HG03442 (cell line): ENCODE measurements at regions not wholly inside any gene's neighbourhood (a gene's known extent, or its start where the extent isn't known, plus 50 kb on each side); places are given as distances from the start of the nearest gene placed in this dataset.
"Not testable (repeated sequence)": the region's sequence is repeated elsewhere in the genome, so short reads cannot be mapped to it uniquely, and the experiment has no call there.

Experiments used
- ATAC-seq: cut with Tn5 transposase; IDR thresholded peaks from one replicate; pipeline ENCODE4 v1.9.1; 2021; ENCODE audit warnings: mild to moderate bottlenecking, moderate library complexity; ENCODE audit not compliant: unreplicated experiment

DNA sequence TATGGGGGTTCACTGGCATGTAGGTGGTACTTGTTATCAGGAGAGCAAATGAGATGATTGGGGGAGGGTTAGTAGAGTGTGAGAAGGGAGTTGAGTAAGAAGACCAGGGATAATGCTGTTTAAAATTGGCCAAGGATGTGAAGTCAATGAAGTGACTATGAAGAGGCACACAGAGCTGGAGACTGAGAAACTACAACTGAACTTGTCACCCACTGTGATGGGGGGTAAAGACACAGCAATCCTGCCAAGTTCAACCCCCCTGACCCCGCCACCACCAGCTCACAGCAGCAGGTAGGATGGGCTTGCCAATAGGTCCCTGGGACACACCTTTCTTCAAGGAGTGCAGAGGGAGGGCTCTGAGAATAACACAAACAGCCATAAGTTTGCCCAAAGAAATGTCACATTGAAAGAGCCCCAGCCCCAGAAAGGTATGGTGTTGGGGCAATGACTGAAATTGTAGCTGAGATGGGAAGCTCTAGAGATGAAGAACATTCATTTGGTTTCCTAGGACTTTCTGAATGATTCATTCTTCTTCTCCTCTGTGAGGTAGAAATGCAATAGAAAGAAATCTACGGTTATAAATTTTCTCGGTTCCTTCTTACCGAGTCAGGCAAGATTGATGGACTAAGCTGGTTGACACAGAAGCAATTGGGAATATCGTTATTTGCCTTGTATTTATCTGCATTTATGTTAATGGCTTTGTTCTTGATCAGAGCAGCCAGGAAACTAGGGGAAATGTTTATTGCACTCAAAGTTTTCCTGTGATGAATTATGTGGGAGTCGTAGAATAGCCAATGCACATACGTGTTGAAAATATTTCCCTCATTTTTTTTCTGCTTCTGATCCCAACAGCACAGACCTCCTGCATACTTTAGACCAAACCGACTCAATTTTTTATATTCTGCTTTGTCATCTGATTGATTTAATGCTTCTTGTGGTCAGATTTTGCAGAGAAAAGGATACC, 595.2 kb upstream of the CDH11 start:
- no peak for ATAC-seq

DNA sequence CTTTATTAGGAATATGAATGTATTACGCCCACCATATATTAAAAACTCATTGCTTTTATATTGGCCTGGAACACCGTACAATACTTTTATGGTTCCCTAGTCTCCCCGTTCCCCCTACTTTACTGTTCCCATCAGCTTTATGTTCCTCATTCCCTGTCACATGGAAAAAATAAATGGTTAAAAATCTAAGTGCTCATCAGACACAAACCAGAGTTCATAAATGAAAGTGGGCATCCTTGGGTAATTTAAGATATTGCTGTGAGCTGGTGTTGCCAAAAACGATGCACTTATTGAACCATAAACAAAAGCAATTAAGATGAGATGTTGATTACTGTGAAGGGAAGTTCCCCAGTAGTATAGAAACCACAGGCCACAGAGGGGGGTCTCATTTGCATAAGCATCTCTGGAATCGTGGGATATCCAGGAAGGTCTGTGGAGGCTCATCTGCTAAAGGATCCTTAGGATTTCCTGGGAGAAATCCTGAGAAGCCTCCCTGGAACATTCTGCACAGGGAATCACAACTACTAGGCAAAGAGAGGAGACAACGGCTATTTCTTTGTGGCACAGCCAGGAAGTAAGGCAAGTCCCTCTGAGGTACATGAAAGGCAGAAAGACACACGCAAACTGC, 591.4 kb upstream of the CDH11 start:
- no peak for ATAC-seq

DNA sequence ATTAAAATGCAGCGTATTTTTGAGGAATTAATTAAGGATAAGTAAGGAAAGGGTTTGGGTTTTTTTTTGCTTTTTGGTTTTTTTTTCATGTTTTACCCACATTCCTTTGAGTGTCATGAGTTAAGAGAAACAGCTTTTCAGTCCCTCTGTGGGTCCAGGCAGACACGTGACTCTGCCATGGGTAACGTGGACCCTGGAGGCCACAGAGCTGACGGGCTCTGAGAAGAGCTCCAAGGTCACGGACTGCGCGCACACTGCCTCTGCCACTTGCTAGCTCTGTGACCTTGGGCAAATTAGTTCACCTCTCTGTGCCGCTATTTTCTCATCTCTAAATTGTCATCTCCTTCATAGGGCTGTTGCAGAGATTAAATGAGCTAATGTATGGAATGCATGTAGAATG, 588.2 kb upstream of the CDH11 start:
- no peak for ATAC-seq

DNA sequence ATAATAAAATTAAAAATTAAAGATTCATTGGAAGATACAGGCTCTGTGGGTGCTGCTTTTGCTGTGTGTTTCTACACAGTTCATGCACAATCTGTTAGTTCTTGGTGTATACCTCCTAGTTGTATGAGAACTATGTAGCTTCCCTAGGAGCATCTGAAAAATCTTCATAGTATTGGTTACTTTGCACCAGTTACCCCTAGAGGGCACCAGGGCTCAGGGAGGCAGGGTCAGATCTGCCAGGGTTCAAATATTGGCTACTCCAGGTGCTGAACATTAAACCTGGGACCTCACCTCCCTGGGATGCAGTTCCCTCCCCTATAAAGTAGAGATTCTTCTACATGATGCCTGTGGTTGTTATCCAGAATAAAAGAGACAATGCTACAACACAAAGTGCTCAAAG, 583.0 kb upstream of the CDH11 start:
- ATAC-seq, result no peak

DNA sequence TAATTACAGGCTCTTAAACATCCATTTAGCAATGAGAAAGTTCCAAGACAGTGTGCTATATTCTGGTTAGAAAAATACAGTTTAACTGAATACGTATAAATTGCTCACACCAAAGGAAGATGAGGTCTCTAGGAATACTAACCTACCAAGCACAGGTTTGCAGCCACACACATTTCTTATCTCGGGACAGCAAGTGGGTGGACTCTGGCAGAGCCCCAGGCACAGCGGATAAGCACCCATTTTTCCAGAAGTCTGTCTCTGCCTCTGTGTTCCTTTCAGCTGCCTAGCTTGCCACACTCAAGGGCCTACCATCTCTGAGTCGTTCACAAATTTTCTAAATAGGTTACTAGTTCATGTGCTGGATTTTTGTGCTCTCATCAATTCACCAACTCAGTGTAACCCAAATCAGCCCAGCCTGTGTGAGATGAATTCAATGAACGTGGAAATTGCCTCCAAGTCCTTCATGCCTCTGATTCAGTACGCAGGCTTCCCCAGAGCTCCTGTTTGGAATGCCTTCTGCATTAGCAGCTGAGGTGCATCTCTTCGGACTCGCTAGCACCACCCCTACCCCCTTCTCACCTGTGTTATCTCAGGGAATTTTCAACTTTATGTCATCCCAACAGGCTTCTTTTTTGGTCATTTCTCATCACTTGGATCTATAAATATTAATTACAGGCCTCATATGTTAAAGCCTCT, 581.0 kb upstream of the CDH11 start:
- ATAC-seq, result no peak

DNA sequence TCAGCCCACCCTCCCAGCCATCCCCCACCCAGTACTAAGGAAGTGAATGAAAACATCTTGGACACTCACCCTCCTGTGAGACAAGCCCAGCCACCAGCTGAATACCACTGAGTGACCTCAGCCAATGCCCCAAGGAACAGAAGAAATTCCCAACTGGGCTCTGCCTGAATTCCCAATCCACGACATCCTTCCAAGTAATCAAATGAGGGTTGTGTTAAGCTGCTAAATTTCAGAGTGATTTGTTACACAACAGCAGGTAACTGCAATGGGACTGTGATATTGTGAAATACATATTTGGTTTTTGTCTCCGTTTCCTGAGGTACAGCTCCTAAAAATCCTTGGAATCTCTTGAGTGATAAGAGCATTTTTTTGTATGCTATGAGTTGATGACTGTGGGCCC, 578.7 kb upstream of the CDH11 start:
- ATAC-seq, result no peak

DNA sequence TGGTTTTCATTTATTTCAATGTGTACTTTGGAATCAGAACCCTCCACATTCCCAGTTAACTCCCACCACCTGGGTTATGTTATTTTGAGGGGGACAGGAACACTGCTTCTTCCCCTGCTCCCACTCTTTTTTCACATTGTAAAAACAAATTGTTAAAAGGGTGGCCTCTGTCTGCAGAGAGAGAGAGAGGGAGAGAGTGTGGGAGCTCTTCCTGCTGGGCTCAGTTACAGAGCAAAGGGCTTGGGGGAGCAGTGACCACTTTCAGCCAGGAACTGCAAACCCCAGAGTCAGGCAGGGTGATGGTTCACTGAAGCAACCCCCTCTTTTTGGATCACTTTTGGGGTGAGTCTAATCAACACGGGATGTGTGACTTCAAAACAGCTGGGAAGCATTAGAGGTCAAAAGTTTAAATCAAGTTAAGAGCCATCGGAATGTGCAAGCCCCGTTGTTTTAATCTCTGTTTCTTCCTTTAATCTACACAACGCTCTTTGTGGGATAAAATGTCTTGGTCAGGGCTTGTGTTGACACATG, 577.0 kb upstream of the CDH11 start:
- ATAC-seq, result no peak

DNA sequence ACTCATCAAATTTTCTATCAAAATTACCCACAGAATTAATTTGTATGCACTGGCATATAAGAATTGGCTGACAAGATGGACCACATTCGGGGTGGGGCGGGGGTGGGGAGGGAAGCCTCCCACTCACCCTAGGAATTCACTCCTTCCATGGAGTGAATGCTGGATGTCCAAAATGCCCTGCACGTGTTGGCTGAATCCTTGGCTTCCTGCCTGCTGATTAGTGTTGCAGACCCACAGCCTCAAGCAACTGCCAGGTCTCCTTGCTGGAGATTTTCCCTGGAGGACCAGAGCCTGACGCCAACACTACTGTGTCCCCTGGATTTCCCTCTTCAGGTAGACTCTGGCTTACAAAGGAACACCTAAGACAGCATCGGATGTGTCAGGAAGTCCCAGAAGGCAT, 575.7 kb upstream of the CDH11 start:
- ATAC-seq, result no peak

DNA sequence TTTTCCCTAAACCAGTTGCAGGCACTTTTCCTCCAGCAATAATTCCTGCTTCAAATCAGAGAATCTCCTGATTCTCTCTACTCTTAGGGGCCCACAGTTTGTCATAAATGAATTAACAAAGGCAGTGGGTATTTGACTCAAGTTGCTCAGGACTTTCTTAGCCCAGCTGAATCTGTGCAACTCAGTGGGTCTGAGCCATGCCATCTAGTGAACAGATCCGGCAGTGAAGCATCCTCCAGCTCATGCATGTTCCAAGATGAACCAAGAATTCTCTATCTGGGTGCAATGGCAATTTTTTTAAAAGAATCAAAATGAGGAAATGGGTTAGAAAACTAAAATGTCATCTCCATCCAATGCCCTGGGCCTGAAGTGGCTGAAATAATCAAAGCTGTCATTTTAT, 575.2 kb upstream of the CDH11 start:
- ATAC-seq, result no peak

DNA sequence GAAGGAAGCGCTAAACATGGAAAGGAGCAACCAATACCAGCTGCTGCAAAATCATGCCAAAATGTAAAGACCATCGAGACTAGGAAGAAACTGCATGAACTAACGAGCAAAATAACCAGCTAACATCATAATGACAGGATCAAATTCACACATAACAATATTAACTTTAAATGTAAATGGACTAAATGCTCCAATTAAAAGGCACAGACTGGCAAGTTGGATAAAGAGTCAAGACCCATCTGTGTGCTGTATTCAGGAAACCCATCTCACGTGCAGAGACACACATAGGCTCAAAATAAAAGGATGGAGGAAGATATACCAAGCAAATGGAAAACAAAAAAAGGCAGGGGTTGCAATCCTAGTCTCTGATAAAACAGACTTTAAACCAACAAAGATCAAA, 570.0 kb upstream of the CDH11 start:
- ATAC-seq, result not testable (repeated sequence)

DNA sequence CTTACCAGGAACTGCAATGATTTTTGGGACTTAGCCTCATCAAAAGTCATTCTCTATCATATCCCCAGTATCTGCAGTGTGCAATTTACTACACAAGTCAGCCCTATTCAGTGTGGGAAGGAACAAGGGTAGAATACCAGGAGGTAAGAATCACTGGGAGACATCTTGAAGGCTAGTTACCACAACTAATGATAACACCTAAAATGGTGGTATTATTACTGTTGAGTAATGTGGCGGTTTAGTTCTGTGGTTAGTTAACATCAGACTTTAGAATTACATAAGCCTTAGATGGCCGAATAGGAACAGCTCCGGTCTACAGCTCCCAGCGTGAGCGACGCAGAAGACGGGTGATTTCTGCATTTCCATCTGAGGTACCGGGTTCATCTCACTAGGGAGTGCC, 567.9 kb upstream of the CDH11 start:
- no peak for ATAC-seq

DNA sequence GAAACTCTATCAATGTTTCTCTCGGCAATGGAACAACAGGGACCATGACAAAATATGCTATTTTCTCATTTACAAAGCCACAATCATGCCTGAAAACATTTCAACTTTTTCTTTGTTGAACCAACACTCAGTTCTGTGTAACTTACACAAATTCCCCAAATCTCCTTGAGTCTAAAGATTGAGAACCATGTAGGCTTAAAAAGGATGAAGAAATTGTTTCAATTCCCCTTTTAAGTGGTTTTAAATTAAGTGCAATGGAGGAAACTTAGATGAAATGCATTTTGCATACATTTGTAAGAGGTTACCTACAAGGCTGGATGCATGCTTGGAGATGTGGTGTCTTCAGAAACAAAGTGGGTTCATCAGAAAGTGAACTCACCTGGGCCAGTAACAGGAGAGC, 566.4 kb upstream of the CDH11 start:
- no peak for ATAC-seq

DNA sequence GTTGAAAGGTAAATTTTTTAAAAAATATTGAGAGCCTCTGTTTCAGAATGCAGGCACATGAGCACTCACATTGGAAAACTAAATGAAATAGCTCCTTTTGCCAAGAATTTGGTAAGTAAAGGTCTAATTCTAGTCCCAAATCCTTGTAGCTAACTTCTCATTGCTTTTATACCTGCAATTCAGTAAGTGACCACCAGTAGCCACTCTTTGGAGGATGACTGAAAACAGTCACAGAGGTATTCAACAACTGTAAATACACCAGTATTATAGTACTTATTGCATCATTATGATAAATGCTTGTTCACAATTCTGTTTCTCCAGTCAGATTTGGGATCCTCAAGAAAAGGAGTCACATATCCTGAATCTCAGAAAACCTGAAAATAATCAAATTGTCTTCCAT, 562.4 kb upstream of the CDH11 start:
- no peak for ATAC-seq

DNA sequence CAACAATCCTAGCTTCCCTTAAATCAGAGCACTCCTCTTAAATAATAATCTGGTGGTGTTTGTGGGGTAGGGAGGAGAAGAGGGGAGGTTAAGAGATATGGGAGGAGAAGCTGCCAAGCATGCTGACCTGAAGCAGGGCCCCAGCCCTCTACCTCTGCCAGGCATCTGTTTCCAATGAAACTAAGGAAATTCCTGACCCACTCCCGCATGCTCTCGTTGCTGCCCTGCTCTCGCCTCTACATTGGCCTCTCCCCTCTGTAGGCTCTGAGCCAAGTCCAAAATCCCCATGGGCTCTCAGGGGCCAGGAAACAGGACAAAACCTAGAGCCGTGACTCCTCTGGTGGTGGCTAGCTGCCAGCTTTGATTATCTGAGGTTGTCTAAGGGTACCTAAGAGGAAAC, 559.5 kb upstream of the CDH11 start:
- ATAC-seq, result no peak

DNA sequence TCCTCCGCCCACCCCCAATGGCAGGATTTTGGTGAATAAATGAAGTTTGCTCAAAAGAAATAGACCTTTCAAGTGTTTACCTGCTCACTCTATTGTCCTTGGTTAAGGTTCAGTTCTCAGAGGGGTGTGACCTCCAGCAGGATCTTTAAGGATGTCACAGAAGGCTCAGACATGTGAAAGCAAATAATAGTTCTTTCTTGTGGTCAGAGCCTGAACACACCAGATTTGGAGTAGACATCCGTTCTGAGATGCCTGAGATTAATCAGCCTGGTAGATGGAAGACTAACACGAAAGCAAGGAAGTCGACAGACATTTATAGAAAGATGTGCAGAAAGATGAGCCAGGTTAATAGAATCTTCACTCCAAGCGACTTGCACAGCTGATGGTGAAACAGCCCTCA, 557.9 kb upstream of the CDH11 start:
- ATAC-seq, result no peak

DNA sequence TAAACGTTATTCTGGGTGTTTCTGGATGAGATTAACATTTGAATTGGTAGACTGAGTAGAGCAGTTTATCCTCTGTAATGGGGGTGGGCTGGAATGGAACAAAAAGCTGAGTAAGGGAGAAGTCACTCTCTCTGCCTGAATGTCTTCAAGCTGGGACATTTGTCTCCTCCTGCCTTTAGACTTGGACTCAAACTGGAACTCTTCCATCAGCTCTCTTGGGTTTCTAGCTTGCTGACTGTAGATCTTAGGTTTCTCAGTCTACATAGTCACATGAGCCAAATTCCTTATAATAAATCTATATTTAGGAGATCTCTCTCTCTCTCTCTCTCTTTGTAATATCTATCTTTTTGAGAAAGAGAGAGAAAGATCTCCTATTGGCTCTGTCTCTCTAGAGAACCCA, 553.3 kb upstream of the CDH11 start:
- no peak for ATAC-seq

DNA sequence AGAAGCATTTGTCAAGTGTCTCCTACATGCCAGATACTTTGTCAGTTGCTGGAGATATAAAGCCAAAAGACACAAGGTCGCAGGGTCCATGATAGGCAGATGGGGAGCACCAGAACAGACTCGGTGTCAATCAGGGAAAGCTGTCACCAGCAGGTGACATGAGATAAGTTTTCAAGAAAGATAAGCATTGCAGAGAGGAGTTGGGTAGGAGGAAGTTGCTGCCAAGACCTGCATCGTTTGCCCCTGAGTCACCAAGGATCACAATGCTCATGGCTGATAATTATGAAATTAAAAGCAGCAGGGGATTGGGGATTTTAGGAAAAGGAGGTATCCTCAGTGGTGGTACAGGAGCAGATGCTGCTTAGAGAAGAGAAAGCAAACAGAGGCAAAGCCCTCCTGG, 551.1 kb upstream of the CDH11 start:
- no peak for ATAC-seq

DNA sequence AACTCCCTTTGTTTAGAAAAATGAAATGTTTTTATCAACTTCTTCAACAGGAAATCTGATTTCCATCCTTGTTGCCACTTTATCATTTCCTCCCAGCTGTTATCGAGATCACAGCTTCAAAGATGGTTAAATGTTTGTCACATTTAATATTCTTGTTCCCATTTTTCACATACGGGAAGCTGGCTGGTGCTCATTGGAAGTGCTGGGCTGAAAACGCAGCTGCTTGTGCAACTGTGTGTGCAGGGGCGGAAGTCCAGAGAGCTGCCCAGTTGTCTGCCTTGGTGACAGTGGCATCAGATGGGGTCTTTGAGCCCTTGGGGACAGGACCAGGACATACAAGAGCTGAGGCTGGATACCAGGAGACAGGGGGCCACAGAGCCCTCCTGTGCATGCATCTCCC, 549.2 kb upstream of the CDH11 start:
- ATAC-seq, result no peak

DNA sequence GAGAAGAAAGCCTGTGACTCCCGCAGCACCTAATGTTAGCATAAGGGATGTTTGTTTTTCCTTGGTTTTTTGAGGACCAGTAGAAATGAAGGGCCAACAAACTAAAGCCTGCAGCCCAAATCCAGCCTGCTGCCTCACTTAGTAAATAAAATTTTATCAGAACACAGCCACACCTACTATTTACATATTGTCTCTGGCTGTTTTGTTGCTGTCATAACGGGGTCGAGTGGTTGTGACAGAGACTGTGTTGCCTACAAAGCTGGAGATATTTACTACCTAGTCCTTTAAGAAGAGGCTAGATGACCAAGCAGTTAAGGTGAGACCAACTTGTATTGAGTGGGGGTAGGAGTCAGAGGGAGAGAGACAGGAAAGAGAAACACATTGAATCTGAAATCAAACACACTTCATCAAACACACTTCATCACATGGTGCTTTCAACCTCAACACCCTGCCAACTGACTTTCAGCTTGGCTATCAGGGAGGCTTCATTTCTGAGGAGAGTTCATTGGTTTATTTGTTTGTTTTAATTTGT, 546.3 kb upstream of the CDH11 start:
- ATAC-seq, result no peak

DNA sequence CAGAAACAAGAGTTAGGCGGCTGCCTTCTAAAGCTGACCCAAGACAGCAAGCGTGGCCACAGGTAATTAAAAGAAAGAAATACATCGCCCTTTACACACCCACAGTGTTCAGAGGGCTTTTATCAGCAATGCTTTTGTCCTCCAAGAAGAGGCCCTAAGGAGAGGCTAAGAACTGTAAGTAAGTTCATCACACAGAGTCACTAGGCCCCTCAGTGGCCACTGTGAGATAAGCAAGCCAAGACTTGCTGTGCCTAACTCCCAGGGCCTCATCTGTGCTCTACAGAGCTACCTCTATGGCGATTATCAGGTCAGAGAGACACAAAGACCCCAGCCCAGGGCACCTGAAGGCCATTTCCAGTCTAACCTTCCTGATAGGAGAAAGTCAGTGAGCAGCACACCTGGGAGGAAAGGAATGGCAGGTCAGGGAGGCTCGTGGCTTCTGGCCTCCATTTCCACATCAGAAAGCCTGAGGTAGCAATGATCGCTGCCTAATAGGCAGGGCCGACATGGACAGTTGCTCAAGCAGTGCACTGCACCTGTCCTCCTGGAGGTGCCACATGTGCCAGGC, 545.2 kb upstream of the CDH11 start:
- no peak for ATAC-seq
